ENCODE measurements at regions not wholly inside any gene's neighbourhood (a gene's known extent, or its start where the extent isn't known, plus 50 kb on each side); places are given as distances from the start of the nearest gene placed in this dataset.

DNA sequence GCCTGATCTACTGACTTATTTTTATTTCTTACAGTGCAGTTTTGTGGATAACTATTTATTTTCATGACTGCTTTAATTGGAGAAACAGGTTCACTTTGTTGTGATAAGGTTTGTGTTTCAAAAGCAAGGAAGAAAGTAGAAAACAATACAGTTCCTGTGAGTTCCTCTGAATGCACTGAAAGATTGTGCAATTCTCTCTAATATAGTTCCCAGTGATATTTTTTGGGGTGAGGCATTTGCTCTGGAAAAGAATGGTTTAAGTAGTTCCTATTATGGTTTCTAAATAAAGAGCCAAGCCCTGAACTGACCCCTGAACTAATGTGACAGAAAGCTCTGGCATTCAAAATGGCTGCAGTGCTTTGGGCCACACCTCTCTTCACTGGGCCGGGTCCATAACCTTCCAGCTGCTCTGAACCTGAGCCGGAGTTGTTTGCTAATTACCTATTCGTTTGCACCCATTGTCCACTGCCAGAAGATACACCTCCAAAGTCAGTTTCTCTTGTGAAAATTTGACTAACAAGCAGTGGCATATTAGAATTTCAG is 56.6 kb upstream of the VTCN1 start:
- TF ChIP-seq, protein P1, sequence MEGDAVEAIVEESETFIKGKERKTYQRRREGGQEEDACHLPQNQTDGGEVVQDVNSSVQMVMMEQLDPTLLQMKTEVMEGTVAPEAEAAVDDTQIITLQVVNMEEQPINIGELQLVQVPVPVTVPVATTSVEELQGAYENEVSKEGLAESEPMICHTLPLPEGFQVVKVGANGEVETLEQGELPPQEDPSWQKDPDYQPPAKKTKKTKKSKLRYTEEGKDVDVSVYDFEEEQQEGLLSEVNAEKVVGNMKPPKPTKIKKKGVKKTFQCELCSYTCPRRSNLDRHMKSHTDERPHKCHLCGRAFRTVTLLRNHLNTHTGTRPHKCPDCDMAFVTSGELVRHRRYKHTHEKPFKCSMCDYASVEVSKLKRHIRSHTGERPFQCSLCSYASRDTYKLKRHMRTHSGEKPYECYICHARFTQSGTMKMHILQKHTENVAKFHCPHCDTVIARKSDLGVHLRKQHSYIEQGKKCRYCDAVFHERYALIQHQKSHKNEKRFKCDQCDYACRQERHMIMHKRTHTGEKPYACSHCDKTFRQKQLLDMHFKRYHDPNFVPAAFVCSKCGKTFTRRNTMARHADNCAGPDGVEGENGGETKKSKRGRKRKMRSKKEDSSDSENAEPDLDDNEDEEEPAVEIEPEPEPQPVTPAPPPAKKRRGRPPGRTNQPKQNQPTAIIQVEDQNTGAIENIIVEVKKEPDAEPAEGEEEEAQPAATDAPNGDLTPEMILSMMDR (IDR thresholded peaks at IDR 0.05; ENCODE audit: low read depth, low read length, missing input control): no peak
- no peak for TF ChIP-seq FOXA1 (IDR thresholded peaks at IDR 0.05)
